Endodermal cell (in vitro differentiated cells): ENCODE measurements at regions not wholly inside any gene's neighbourhood (a gene's known extent, or its start where the extent isn't known, plus 50 kb on each side); places are given as distances from the start of the nearest gene placed in this dataset.

Experiments used
- DNase-seq: peaks from one replicate; pipeline ENCODE4 v3.0.0-alpha.2; 2017
- H3K27ac ChIP-seq: 2 replicates; pipeline ENCODE4 v1.5.1; 2013; ENCODE audit warnings: mild to moderate bottlenecking, low read depth, low read length, moderate library complexity
- H3K27me3 ChIP-seq: 2 replicates; pipeline ENCODE4 v1.6.1; 2013; ENCODE audit warnings: mild to moderate bottlenecking, low read length, moderate library complexity; ENCODE audit not compliant: insufficient read depth, control insufficient read depth, poor library complexity, severe bottlenecking
- H3K36me3 ChIP-seq: 2 replicates; pipeline ENCODE4 v1.7.0; 2013; ENCODE audit warnings: mild to moderate bottlenecking, low read length, moderate library complexity; ENCODE audit not compliant: control insufficient read depth, insufficient read depth
- H3K4me1 ChIP-seq: one replicate; pipeline ENCODE4 v1.7.0; 2013; ENCODE audit warnings: low read length; ENCODE audit not compliant: control insufficient read depth, insufficient read depth
- H3K4me3 ChIP-seq: 2 replicates; pipeline ENCODE4 v1.5.1; 2013; ENCODE audit warnings: mild to moderate bottlenecking, low read length, moderate library complexity
- H3K9ac ChIP-seq: 2 replicates; pipeline ENCODE4 v1.6.1; 2013; ENCODE audit warnings: mild to moderate bottlenecking, low read length, moderate library complexity; ENCODE audit not compliant: poor library complexity, severe bottlenecking; ENCODE audit errors: extremely low read depth
- H3K9me3 ChIP-seq: 2 replicates; pipeline ENCODE4 v1.6.1; 2013; ENCODE audit warnings: mild to moderate bottlenecking, low read length, moderate library complexity; ENCODE audit not compliant: control insufficient read depth
- H3K27ac Mint-ChIP-seq: 2 replicates; pipeline ENCODE4 v1.8.0; 2020; ENCODE audit warnings: mixed read lengths
- H3K27me3 Mint-ChIP-seq: 2 replicates; pipeline ENCODE4 v1.8.0; 2021; ENCODE audit warnings: mild to moderate bottlenecking, mixed read lengths; ENCODE audit not compliant: insufficient read depth
- H3K36me3 Mint-ChIP-seq: 2 replicates; pipeline ENCODE4 v1.8.0; 2020; ENCODE audit warnings: low read depth, mixed read lengths
- H3K4me1 Mint-ChIP-seq: 2 replicates; pipeline ENCODE4 v1.8.0; 2020; ENCODE audit warnings: mixed read lengths
- H3K4me3 Mint-ChIP-seq: 2 replicates; pipeline ENCODE4 v1.8.0; 2020; ENCODE audit warnings: mild to moderate bottlenecking, moderate library complexity, mixed read lengths
- H3K9me3 Mint-ChIP-seq: 2 replicates; pipeline ENCODE4 v1.8.0; 2020; ENCODE audit warnings: mild to moderate bottlenecking, mixed read lengths
- CTCF ChIP-seq: fragments of 200-600 bp; sonication (generic); conservative IDR thresholded peaks from 2 replicates; pipeline ENCODE4 v1.5.0; 2021; ENCODE audit warnings: antibody characterized with exemption, mild to moderate bottlenecking
- WGBS, 2 experiments: methylation state at CpG; one replicate each; pipeline versions ENCODE4 v1.1.5 to v1.1.7; 2013; ENCODE audit warnings: missing lambda C conversion rate in 2 of 2, mixed read lengths in 1 of 2; ENCODE audit not compliant: insufficient coverage in 1 of 2, insufficient read length in 1 of 2; 5-methylcytosine and 5-hydroxymethylcytosine counted together

GRCh38 chr6:144990784-144991183, 705.6 kb downstream of the UTRN start:
- no peak overlapping the region for H3K9ac ChIP-seq
- H3K27me3 ChIP-seq: no peaks in the 10 kb centered on the region
- H3K4me3 ChIP-seq: no peak overlapping the region
- no peak overlapping the region for H3K27ac Mint-ChIP-seq
- H3K36me3 ChIP-seq: no peaks in the 10 kb centered on the region
- no peak overlapping the region for H3K4me3 Mint-ChIP-seq
- no peak overlapping the region for H3K27ac ChIP-seq
- no peaks in the 10 kb centered on the region for H3K36me3 Mint-ChIP-seq
- WGBS, 2 experiments: 92% methylated on average over 3 of the region's 3 CpGs; no CpG with 5 or more reads in 1 of the 2 experiments
- H3K27me3 Mint-ChIP-seq: no peaks in the 10 kb centered on the region
- no peak for DNase-seq
- peaks cover 4% of the 10 kb centered on the region for H3K4me1 ChIP-seq
- no peaks in the 10 kb centered on the region for H3K9me3 ChIP-seq
- peaks cover 3% of the 10 kb centered on the region for H3K9me3 Mint-ChIP-seq
- peaks cover 16% of the 10 kb centered on the region for H3K4me1 Mint-ChIP-seq
- TF ChIP-seq CTCF: no peak

- H3K4me3 Mint-ChIP-seq: no peak overlapping the region
These were observed 708.7 kb downstream of the UTRN start for GRCh38 chr6:144993870-144994269.

GRCh38 chr6:144997996-144998395, 712.9 kb downstream of the UTRN start:
- H3K4me1 Mint-ChIP-seq: peaks cover 11% of the 10 kb centered on the region
- H3K9me3 ChIP-seq: peaks cover 6% of the 10 kb centered on the region
- H3K4me3 ChIP-seq: no peak overlapping the region
- H3K4me3 Mint-ChIP-seq: no peak overlapping the region
- TF ChIP-seq CTCF: no peak
- no peaks in the 10 kb centered on the region for H3K27me3 ChIP-seq
- no peaks in the 10 kb centered on the region for H3K27me3 Mint-ChIP-seq
- H3K9me3 Mint-ChIP-seq: peaks cover 6% of the 10 kb centered on the region
- no peaks in the 10 kb centered on the region for H3K36me3 Mint-ChIP-seq
- 88 to 94% methylated on average over 3 of the region's 3 CpGs for WGBS, 2 experiments
- no peak overlapping the region for H3K27ac ChIP-seq
- no peaks in the 10 kb centered on the region for H3K36me3 ChIP-seq
- H3K4me1 ChIP-seq: peaks cover 4% of the 10 kb centered on the region
- H3K27ac Mint-ChIP-seq: no peak overlapping the region
- DNase-seq: no peak
- no peak overlapping the region for H3K9ac ChIP-seq

More at GRCh38 chr6:144993870-144994269, 708.7 kb downstream of the UTRN start:
- H3K27ac Mint-ChIP-seq: no peak overlapping the region
- no peak overlapping the region for H3K9ac ChIP-seq
- H3K27me3 Mint-ChIP-seq: no peaks in the 10 kb centered on the region
- peaks cover 16% of the 10 kb centered on the region for H3K4me1 Mint-ChIP-seq
- H3K27me3 ChIP-seq: no peaks in the 10 kb centered on the region
- WGBS, 2 experiments: 87 to 96% methylated on average over 3 of the region's 3 CpGs
- H3K36me3 ChIP-seq: no peaks in the 10 kb centered on the region
- H3K4me3 ChIP-seq: no peak overlapping the region
- DNase-seq: no peak
- H3K36me3 Mint-ChIP-seq: no peaks in the 10 kb centered on the region
- H3K4me1 ChIP-seq: peaks cover 4% of the 10 kb centered on the region
- TF ChIP-seq CTCF: no peak
- no peaks in the 10 kb centered on the region for H3K9me3 Mint-ChIP-seq
- H3K9me3 ChIP-seq: no peaks in the 10 kb centered on the region
- no peak overlapping the region for H3K27ac ChIP-seq
